ENCODE measurements at regions not wholly inside any gene's neighbourhood (a gene's known extent, or its start where the extent isn't known, plus 50 kb on each side); places are given as distances from the start of the nearest gene placed in this dataset.

DNA sequence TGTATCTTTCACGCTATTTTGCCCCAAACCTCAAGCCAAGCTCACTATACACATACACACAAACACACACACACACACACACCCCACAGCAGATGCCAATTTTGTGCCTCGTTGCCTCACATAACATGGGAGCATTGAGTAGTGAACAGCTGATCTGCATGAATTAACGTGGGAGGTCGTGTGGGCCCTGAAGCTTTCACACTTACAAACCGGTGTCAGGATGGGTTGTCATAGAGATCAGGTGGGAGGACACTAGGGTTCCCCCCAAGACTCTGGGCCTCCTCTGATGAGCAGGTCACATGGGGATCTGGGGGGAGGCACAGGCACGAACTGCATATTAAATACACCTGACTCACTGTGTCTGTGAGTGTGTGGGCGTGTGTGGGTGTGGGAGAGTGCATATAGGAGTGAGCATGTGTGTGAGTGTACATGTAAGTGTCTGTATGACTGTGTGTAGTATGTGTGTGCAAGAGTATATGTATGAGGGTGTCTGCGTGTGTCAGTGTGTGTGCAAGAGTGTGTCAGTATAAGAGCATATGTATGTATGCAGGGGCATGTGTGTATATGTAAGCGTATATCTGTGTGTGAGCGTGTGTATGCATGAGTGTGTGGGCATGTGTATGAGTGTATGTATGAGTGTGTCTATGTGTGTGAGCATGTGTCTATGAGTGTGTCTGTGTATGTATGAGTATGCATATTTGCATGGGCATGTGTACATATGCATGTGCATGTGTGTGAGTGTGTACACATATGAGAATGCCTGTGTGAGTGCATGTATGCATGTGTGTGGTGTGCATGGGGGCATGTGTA lies 370.4 kb downstream of the PREX1 start:
- no peak for TF ChIP-seq POLR2A (IDR thresholded peaks at IDR 0.05)
- TF ChIP-seq, protein P1, sequence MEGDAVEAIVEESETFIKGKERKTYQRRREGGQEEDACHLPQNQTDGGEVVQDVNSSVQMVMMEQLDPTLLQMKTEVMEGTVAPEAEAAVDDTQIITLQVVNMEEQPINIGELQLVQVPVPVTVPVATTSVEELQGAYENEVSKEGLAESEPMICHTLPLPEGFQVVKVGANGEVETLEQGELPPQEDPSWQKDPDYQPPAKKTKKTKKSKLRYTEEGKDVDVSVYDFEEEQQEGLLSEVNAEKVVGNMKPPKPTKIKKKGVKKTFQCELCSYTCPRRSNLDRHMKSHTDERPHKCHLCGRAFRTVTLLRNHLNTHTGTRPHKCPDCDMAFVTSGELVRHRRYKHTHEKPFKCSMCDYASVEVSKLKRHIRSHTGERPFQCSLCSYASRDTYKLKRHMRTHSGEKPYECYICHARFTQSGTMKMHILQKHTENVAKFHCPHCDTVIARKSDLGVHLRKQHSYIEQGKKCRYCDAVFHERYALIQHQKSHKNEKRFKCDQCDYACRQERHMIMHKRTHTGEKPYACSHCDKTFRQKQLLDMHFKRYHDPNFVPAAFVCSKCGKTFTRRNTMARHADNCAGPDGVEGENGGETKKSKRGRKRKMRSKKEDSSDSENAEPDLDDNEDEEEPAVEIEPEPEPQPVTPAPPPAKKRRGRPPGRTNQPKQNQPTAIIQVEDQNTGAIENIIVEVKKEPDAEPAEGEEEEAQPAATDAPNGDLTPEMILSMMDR (IDR thresholded peaks at IDR 0.05), result no peak
